HCT116 (cell line): ENCODE measurements at regions not wholly inside any gene's neighbourhood (a gene's known extent, or its start where the extent isn't known, plus 50 kb on each side); places are given as distances from the start of the nearest gene placed in this dataset.

Experiments
- ATAC-seq: fragments of 200-7000 bp; cut with Tn5 transposase; 2 replicates; pipeline ENCODE4 v1.9.1; 2020; ENCODE audit warnings: mild to moderate bottlenecking, moderate library complexity
- BruUV-seq: library from RNA; stranded (reverse); fragments of 400-500 nt; replicated peaks from 2 replicates; lab custom pipeline; 2021; lab: Mats Ljungman, UMichigan
- CTCF ChIA-PET: fragments of 300-600 bp; sonication (Branson Sonifier 250); formaldehyde crosslinking; loops from one replicate; lab custom pipeline; 2021; ENCODE audit warnings: antibody characterized with exemption; lab: Charles Lee
- POLR2A ChIA-PET: fragments of 300-600, 350-600 bp; sonication (Branson Sonifier 250); formaldehyde crosslinking; loops from one replicate; lab custom pipeline; 2021; ENCODE audit warnings: antibody characterized with exemption; lab: Charles Lee
- RAD21 ChIA-PET, 2 experiments: fragments of 300-600 bp; sonication (Branson Sonifier 250); formaldehyde crosslinking; loops; one replicate each; lab custom pipeline; 2023; ENCODE audit warnings: low total read pairs in 2 of 2; ENCODE audit not compliant: uncharacterized antibody in 2 of 2, unreplicated experiment in 2 of 2, low non-redundant PET in 1 of 2; lab: Charles Lee
- DNase-seq: peaks from one replicate; pipeline ENCODE4 v3.0.0-alpha.2; 2010; ENCODE audit warnings: low read depth, low spot score
- H2AFZ ChIP-seq: fragments of 200-600 bp; shearing (Covaris generic), sonication (generic); 2 replicates; pipeline ENCODE4 v1.6.1; 2017; ENCODE audit warnings: low read depth, mixed run types, mixed read lengths, antibody characterized with exemption, low read length; ENCODE audit not compliant: poor library complexity, severe bottlenecking
- H3K27ac ChIP-seq: 2 replicates; pipeline ENCODE4 v1.5.1; 2012; ENCODE audit warnings: low read depth, low read length
- H3K27me3 ChIP-seq: fragments of 200-600 bp; sonication (generic); 2 replicates; pipeline ENCODE4 v1.6.1; 2016; ENCODE audit warnings: mixed run types, low read length, mixed read lengths; ENCODE audit not compliant: insufficient read depth
- H3K36me3 ChIP-seq, 2 experiments: fragments of 200-500 bp in 1 of 2; fragments of 200-600 bp in 1 of 2; sonication (Bioruptor generic) in 1 of 2; sonication (generic) in 1 of 2; 2 replicates each; pipeline versions ENCODE4 v1.5.1 to v1.6.1; 2014 to 2016; ENCODE audit warnings: low read length in 2 of 2, inconsistent platforms in 1 of 2, mixed read lengths in 1 of 2, mixed run types in 1 of 2; ENCODE audit not compliant: insufficient read depth in 2 of 2, control insufficient read depth in 1 of 2
- H3K4me1 ChIP-seq, 2 experiments: fragments of 200-600 bp in 1 of 2; sonication (generic) in 1 of 2; 2 replicates each; pipeline versions ENCODE4 v1.5.1 to v1.6.1; 2012 to 2017; ENCODE audit warnings: low read length in 2 of 2, inconsistent platforms in 1 of 2, mild to moderate bottlenecking in 1 of 2, mixed read lengths in 1 of 2, mixed run types in 1 of 2, moderate library complexity in 1 of 2; ENCODE audit not compliant: insufficient read depth in 2 of 2, control insufficient read depth in 1 of 2
- H3K4me2 ChIP-seq: fragments of 200-600 bp; sonication (generic); 2 replicates; pipeline ENCODE4 v1.6.1; 2017; ENCODE audit warnings: mixed run types, low read length, mixed read lengths
- H3K4me3 ChIP-seq, 2 experiments: fragments of 200-600 bp in 1 of 2; sonication (generic) in 1 of 2; replicated peaks in 1 of 2; 2 replicates each; pipeline ENCODE4 v1.5.1; 2011 to 2016; ENCODE audit warnings: low read length in 2 of 2, control low read depth in 1 of 2, low read depth in 1 of 2, mild to moderate bottlenecking in 1 of 2, mixed read lengths in 1 of 2, mixed run types in 1 of 2
- H3K79me2 ChIP-seq: fragments of 200-600 bp; sonication (generic); 2 replicates; pipeline ENCODE4 v1.6.1; 2017; ENCODE audit warnings: mild to moderate bottlenecking, mixed run types, low read length, moderate library complexity, mixed read lengths; ENCODE audit not compliant: insufficient read depth
- H3K9ac ChIP-seq: fragments of 200-600 bp; sonication (generic); 2 replicates; pipeline ENCODE4 v1.6.1; 2016; ENCODE audit warnings: low read length, mixed read lengths
- H3K9me2 ChIP-seq: fragments of 200-600 bp; sonication (generic), shearing (Covaris generic); 2 replicates; pipeline ENCODE4 v1.6.1; 2017; ENCODE audit warnings: mixed run types, mild to moderate bottlenecking, moderate library complexity; ENCODE audit not compliant: insufficient read depth
- H3K9me3 ChIP-seq, 2 experiments: fragments of 200-500 bp in 1 of 2; fragments of 200-600 bp in 1 of 2; sonication (Bioruptor generic) in 1 of 2; sonication (generic) in 1 of 2; 2 replicates each; pipeline ENCODE4 v1.6.1; 2014 to 2017; ENCODE audit warnings: low read length in 2 of 2, mixed read lengths in 2 of 2, inconsistent platforms in 1 of 2, low read depth in 1 of 2, mild to moderate bottlenecking in 1 of 2, mixed run types in 1 of 2, moderate library complexity in 1 of 2; ENCODE audit not compliant: control insufficient read depth in 1 of 2, insufficient read depth in 1 of 2
- H4K20me1 ChIP-seq: fragments of 200-600 bp; sonication (generic), shearing (Covaris generic); 2 replicates; pipeline ENCODE4 v1.6.1; 2017; ENCODE audit warnings: mixed run types, mild to moderate bottlenecking, moderate library complexity; ENCODE audit not compliant: insufficient read depth
- CEBPB ChIP-seq: IDR thresholded peaks from 2 replicates; pipeline ENCODE4 v1.6.1; 2012; ENCODE audit warnings: low read depth
- EGR1 ChIP-seq: IDR thresholded peaks from 2 replicates; pipeline ENCODE4 v1.6.1; 2012; ENCODE audit warnings: low read depth
- ELF1 ChIP-seq: IDR thresholded peaks from 2 replicates; pipeline ENCODE4 v1.6.1; 2012; ENCODE audit warnings: low read depth, borderline replicate concordance
- EZH2 ChIP-seq: fragments of 200-600 bp; sonication (generic); IDR thresholded peaks from 2 replicates; pipeline ENCODE4 v1.6.1; 2017; ENCODE audit warnings: antibody characterized with exemption, mixed run types
- FOSL1 ChIP-seq: IDR thresholded peaks from 2 replicates; pipeline ENCODE4 v1.6.1; 2012; ENCODE audit warnings: low read depth
- POLR2AphosphoS5 ChIP-seq: IDR thresholded peaks from 2 replicates; pipeline ENCODE4 v1.6.1; 2011; ENCODE audit warnings: mild to moderate bottlenecking, low read depth, low read length, moderate library complexity
- RAD21 ChIP-seq: IDR thresholded peaks from 2 replicates; pipeline ENCODE4 v1.6.1; 2012; ENCODE audit warnings: low read depth, mild to moderate bottlenecking
- SIN3A ChIP-seq: IDR thresholded peaks from 2 replicates; pipeline ENCODE4 v1.6.1; 2012; ENCODE audit warnings: low read depth
- SP1 ChIP-seq: IDR thresholded peaks from 2 replicates; pipeline ENCODE4 v1.6.1; 2012; ENCODE audit warnings: low read depth
- SRF ChIP-seq: IDR thresholded peaks from 2 replicates; pipeline ENCODE4 v1.6.1; 2012; ENCODE audit warnings: low read depth
- YY1 ChIP-seq: IDR thresholded peaks from 2 replicates; pipeline ENCODE4 v1.6.1; 2011; ENCODE audit warnings: low read length, low read depth, moderate library complexity, mild to moderate bottlenecking; ENCODE audit not compliant: insufficient replicate concordance; ENCODE audit errors: extremely low read depth
- ZFX ChIP-seq: fragments of 450-650 bp; IDR thresholded peaks from 2 replicates; pipeline ENCODE4 v1.6.1; 2017
- intact Hi-C: fragments of 100-400 bp; cut with micrococcal nuclease; formaldehyde crosslinking; loops from 2 replicates; pipeline ENCODE4 v1.10.0; 2022
- TF ChIP-seq, protein P1 (sequence below): IDR thresholded peaks from 2 replicates; pipeline ENCODE4 v1.6.1; 2012
- TF ChIP-seq, protein P2 (sequence below), 3 experiments: fragments of 200-600 bp in 1 of 3; sonication (generic) in 1 of 3; IDR thresholded peaks in 2 of 3; conservative IDR thresholded peaks in 1 of 3; 2 replicates each; pipeline ENCODE4 v1.5.1; 2012 to 2017; ENCODE audit warnings: low read depth in 2 of 3, low read length in 2 of 3, antibody characterized with exemption in 1 of 3, borderline replicate concordance in 1 of 3, control low read depth in 1 of 3, mild to moderate bottlenecking in 1 of 3, mixed read lengths in 1 of 3, mixed run types in 1 of 3, moderate library complexity in 1 of 3; ENCODE audit not compliant: insufficient read depth in 1 of 3

DNA sequence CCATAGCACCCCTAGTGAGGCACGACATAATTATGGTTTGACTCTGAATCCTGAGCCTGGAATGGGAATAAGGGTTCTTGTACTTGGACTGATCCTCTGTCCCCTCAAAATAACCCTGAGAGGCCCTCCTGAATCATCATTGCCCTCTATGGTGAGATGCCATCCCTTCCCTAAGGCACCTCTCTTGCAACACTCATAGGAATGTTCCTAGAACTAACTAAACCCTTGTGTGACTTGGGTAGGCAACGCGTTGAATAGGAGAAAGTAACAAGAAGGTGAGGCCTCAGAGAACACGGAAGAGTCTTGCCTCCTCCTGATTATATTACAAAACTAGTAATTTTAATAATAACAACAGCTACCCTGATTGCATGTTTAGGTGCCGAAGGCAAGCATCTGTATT lies 189.1 kb upstream of the ANKFN1 start:
- no peak overlapping the region for H3K27ac ChIP-seq
- CTCF ChIA-PET, result no interaction called here
- H4K20me1 ChIP-seq, result no peaks in the 10 kb centered on the region
- H3K4me2 ChIP-seq, result no peak overlapping the region
- H3K36me3 ChIP-seq, result no peaks in the 10 kb centered on the region
- RAD21 ChIA-PET, result no interaction called here
- BruUV-seq, result no TSS peak
- no peaks in the 10 kb centered on the region for H3K79me2 ChIP-seq
- no peaks in the 10 kb centered on the region for H3K9me3 ChIP-seq
- H3K9me2 ChIP-seq, result no peaks in the 10 kb centered on the region
- intact Hi-C loops, result no loop called here
- no peaks in the 10 kb centered on the region for H3K4me1 ChIP-seq
- H2AFZ ChIP-seq, result no peak overlapping the region
- no peak overlapping the region for H3K4me3 ChIP-seq
- ATAC-seq, result no peak
- H3K27me3 ChIP-seq, result peaks cover 14% of the 10 kb centered on the region; the same call in 1 of the 2 replicates
- DNase-seq, result no peak
- TF ChIP-seq YY1 (no peak), SP1 (no peak), CEBPB (no peak), POLR2AphosphoS5 (no peak), RAD21 (no peak), SRF (no peak), EZH2 (no peak), EGR1 (no peak), SIN3A (no peak), ZFX (no peak)
- TF ChIP-seq, protein P1, sequence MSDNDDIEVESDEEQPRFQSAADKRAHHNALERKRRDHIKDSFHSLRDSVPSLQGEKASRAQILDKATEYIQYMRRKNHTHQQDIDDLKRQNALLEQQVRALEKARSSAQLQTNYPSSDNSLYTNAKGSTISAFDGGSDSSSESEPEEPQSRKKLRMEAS, result no peak
- TF ChIP-seq, all 23 proteins: peak for 0
- H3K9ac ChIP-seq, result no peak overlapping the region
- POLR2A ChIA-PET, result no interaction called here

DNA sequence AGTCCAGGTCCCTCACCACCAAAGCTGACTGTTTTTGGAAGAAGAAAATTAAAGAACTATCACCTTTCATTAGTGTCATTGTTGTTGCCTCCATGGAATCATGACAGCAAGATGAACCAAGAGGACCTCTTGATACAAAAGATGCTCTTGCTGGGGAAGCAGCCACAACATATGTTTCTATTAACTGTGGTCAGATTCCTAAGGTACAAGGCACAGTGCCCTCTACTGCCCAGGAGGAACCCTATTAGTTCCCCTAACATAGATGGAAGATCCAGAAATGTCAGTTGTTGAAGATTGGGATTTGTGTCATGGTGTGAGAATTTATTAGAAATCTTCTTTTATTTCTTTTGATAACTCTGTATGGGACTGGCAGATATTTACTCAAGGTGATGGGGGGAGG lies 188.2 kb upstream of the ANKFN1 start:
- CTCF ChIA-PET, result no interaction called here
- peaks cover 14% of the 10 kb centered on the region; the same call in 1 of the 2 replicates for H3K27me3 ChIP-seq
- H4K20me1 ChIP-seq, result no peaks in the 10 kb centered on the region
- intact Hi-C loops, result no loop called here
- H3K27ac ChIP-seq, result no peak overlapping the region
- ATAC-seq (peak; percentile 71), DNase-seq (no peak)
- POLR2A ChIA-PET, result no interaction called here
- BruUV-seq, result no TSS peak
- H3K9ac ChIP-seq, result no peak overlapping the region
- no peaks in the 10 kb centered on the region for H3K79me2 ChIP-seq
- H3K36me3 ChIP-seq, result no peaks in the 10 kb centered on the region
- H3K4me1 ChIP-seq, result no peaks in the 10 kb centered on the region
- RAD21 ChIA-PET, result no interaction called here
- H3K9me2 ChIP-seq, result no peaks in the 10 kb centered on the region
- no peak overlapping the region for H2AFZ ChIP-seq
- no peak overlapping the region for H3K4me3 ChIP-seq
- H3K4me2 ChIP-seq, result no peak overlapping the region
- no peaks in the 10 kb centered on the region for H3K9me3 ChIP-seq
- TF ChIP-seq FOSL1, result no peak
- TF ChIP-seq CEBPB, result no peak
- TF ChIP-seq, protein P1, result no peak
- TF ChIP-seq, protein P2, sequence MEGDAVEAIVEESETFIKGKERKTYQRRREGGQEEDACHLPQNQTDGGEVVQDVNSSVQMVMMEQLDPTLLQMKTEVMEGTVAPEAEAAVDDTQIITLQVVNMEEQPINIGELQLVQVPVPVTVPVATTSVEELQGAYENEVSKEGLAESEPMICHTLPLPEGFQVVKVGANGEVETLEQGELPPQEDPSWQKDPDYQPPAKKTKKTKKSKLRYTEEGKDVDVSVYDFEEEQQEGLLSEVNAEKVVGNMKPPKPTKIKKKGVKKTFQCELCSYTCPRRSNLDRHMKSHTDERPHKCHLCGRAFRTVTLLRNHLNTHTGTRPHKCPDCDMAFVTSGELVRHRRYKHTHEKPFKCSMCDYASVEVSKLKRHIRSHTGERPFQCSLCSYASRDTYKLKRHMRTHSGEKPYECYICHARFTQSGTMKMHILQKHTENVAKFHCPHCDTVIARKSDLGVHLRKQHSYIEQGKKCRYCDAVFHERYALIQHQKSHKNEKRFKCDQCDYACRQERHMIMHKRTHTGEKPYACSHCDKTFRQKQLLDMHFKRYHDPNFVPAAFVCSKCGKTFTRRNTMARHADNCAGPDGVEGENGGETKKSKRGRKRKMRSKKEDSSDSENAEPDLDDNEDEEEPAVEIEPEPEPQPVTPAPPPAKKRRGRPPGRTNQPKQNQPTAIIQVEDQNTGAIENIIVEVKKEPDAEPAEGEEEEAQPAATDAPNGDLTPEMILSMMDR (IDR thresholded peaks at IDR 0.05 in 2 of 3, conservative IDR thresholded peaks at IDR 0.05 in 1 of 3; ENCODE audit: borderline replicate concordance in 1 of 3, insufficient read depth in 1 of 3, low read depth in 2 of 3, low read length in 2 of 3), result peak in 2 of 3 experiments; percentile 36 to 40; a peak in 3 of 6 replicates
- no peak for TF ChIP-seq EGR1
- TF ChIP-seq RAD21, result peak; percentile 21; the same call in 1 of the 2 replicates
- no peak for TF ChIP-seq ELF1
